ENCODE measurements at regions not wholly inside any gene's neighbourhood (a gene's known extent, or its start where the extent isn't known, plus 50 kb on each side); places are given as distances from the start of the nearest gene placed in this dataset.

GRCh38 chr7:159263430-159263829 lies 118.8 kb upstream of the VIPR2 start:
- DNase-seq (ENCODE audit: low spot score) = no peak

- no peak for DNase-seq (ENCODE audit: low spot score)
Observed at GRCh38 chr7:159253657-159254056, 109.0 kb upstream of the VIPR2 start.

- DNase-seq (ENCODE audit: low spot score) = no peak
Observed at GRCh38 chr7:159250471-159250870, 105.8 kb upstream of the VIPR2 start.

DNA sequence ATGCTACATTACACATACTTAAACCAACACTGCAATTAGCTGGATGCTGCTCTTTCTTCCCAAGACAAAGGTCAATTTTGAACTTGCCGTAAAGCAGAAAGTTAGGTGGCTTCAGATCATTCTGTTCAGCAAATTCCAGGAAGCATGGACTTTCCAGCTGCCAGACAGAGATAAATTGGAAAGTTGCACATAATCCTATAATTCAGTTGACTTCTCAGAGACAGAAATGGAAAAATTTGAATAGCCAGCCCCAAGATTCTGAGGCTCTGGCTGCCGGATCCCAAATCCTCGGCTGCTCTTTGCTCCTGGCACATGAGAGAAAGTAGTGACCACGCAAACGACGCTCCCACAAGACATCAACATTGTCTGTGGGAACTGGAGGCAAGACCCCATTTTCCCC lies 105.0 kb upstream of the VIPR2 start:
- no peak for DNase-seq (ENCODE audit: low spot score)

DNA sequence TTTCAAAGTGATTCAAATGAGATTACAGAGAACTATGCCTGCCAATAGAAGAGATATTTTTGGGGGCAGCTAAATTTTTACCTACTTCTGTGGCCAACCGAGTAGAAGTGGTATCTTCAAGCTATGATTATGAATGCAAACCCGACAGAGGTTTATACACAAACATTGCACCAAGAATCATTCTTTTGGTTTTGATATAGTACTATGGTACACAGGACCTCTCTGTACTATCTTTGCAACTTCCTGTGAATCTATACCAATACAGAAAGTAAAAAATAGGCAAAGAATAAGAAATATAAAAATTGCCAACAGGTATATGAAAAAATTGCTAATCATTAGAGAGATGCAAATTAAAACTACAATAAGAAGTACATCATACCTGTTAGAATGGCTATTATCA lies 103.2 kb upstream of the VIPR2 start:
- no peak for DNase-seq (ENCODE audit: low spot score)

DNA sequence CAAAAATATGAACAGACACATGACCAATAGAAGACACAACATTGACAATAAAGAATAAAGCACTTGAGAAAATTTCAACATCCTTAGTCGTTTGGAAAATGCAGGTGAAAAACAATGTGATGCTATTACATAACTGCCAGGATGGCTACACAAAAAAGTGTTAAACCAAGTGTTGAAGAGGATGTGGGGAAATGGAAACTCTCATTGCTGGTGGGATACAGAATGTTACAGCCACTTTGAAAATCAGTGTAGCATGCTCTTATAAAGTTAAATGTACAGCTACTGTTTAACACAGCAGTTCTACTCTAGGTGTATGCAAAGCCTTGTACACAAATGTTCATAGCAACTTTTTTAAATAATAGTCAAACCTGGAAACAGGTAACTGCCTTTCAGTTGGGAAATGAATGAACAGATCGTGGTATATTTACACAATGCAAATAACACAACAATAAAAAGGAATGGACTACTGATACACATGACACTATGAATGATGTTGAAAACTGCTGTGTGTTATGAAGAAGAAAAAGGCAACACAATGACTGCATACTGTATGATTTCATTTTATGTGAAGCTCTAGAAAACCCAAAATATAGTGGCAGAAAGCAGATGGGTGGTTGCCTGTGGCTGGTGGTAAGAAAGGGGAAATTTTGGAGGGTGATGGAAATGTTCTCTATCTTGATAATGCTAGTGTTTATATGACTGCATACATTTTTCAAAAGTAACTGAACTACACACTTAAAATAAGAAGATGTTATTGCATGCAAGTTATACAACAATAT lies 102.2 kb upstream of the VIPR2 start:
- no peak for DNase-seq (ENCODE audit: low spot score)

DNA sequence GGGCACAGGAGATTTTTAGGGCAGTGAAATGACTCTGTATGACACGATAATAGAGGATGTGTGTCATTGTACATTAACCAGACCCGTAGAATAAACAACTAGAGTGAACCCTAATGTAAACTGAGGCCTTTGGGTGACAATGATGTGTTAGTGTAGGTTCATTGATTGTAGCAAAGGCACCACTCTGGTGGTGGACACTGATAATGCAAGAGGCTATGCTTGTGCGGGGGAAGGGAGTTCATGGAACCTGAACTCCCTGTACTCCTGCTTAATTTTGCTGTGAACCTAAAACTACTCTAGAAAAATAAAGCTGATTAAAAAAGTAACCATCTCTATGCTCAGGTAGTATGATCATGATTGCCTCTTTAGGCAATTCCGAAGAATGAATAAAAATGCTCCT lies 96.3 kb upstream of the VIPR2 start:
- no peak for DNase-seq (ENCODE audit: low spot score)

GRCh38 chr7:159239028-159239427 lies 94.4 kb upstream of the VIPR2 start:
- DNase-seq (ENCODE audit: low spot score) = no peak

DNA sequence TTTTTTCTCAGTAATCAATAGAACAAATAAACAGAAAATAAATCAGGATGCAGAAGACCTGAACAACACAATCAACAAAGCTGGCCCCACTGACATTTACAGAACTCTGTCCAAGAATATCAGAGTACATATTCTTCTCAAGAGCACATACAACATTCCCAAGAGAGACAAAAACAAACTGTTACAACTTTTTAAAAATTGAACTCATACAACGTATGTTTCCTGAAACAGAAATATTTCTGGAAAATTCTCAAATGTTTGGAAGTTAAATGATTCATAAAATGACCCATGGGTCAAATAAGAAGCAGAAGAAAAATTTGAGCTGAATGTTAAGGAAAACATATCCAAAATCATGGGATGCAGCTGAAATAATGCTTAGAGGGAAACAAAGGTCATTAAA lies 93.9 kb upstream of the VIPR2 start:
- no peak for DNase-seq (ENCODE audit: low spot score)

DNA sequence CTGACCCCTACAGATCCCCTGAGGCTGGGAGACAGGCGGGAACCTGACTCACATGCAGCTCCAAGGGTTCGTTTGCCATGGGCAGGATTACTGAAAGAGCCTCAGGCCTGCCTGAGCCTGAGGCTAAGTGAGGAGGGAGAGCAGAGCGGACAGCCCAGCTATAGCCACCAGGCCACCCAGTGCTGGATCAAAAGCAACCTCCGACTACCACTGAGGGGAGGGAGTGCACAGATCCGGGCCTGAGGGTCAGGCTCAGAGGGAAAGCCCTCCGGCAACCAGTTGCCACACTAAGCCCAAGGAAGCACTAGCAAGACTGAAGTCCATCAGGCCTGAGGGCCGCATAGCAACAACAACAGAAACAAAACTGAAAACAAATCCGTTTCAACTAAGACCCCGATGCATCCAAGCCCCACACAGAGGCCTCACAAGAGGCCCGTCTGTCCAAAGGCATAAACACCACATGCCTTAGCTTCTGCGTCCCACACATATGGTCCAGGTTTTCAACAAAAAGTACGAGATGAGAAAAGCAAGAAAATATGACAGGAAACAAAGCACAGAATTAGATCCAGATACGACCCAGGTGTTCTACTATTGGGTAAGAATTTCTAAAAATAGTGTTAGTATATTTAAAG lies 92.5 kb upstream of the VIPR2 start:
- DNase-seq (ENCODE audit: low spot score) = no peak

DNA sequence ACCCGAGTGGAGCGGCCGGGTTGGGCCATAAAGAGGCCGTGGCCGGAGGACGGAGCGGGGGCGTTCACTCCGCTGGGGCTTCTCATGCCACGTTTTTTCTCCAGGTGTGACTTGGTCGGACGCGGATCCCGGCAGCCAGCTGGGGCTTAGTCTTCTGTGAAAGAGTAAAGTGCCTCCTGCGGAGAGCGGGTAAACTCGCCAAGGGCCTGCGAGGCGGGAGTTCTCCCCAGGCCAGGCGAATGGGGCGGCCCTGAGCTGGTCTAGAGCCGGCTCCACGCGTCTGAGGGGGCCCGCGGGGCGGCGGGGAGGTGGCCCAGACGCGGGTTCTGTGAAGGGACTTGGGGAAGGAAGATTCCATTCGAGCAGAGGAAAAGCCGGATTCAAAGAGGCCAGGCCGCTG lies 86.3 kb upstream of the VIPR2 start:
- DNase-seq (ENCODE audit: low spot score) = no peak

- no peak for DNase-seq (ENCODE audit: low spot score)
Observed at GRCh38 chr7:159229683-159230475, 85.2 kb upstream of the VIPR2 start.

DNA sequence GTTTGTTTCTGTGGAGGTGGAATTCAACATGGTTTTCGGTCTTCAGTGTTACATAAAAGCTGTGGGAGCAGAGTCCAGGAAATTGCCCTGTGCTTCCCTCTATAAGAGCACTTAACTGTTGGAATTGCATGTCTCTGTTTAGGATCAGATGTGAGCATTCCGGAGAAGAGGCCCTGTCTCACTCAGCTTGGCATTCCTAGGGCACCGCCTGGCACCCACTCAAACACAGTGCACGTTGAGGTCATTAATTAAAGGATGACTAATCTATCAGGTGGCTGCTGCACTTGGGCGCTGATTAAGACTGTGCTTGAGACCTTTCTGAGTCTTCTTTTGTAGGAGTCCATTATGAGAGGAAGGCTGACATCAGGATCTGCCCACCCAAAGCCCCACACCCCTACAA lies 82.8 kb upstream of the VIPR2 start:
- DNase-seq (ENCODE audit: low spot score) = no peak

GRCh38 chr7:159226011-159226702 lies 81.5 kb upstream of the VIPR2 start:
- DNase-seq (ENCODE audit: low spot score) = no peak

DNA sequence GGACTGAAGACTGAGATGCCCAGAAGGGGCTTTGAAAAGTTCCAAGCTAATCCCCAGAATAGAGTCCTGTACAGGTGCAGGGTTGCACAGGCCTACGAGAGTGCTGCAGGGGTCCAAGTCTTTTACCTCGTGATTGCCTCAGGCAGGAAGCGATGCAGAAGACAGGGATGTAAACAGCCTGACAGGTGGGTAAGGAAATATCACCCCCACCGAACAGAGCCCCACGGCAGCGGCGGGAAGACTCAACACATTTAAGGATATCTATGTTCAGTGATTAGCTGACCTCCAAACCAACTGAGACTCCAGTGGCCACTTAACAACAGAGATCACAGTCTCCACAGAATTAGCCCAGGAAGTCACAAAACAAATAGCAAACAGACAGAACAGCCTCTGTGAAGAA lies 73.9 kb upstream of the VIPR2 start:
- no peak for DNase-seq (ENCODE audit: low spot score)

DNA sequence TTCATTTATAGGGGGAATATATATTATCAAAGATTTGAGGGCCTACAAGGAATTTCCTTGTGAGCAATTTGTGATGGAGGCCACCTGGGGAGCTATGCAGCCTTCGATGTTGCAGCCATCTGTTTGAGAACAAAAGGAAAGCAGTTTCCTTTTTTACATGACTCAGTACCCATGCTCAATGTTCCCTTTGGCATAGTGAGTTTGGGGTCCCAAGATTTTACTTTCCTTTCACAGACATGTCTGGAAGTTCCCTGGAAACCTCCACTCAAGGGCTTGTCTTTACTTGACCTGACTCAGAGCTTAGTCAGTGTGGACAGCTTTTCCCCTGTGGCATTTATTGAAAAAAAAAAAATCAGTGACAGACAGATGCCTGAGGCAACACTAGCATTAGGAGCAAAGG lies 73.5 kb upstream of the VIPR2 start:
- no peak for DNase-seq (ENCODE audit: low spot score)

GRCh38 chr7:159215076-159215475 lies 70.4 kb upstream of the VIPR2 start:
- no peak for DNase-seq (ENCODE audit: low spot score)

DNA sequence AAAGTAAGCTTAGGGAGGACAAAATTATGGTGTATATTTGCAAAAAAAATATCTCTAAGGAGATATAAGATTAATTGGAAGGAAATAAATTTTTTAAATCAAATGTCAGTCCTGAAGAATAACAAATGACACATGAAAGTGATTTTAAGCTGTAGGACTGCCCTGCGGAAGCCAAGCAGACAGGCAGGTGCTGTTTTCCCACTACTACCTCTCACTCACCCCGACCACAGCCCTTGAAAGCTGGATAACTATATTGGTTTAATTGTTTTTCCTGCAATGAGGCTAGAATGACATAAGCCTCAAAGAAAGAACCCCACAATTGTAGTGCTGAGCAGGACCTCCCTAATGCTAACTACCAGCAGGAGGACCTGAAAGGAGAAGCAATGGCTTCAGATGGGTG lies 68.6 kb upstream of the VIPR2 start:
- no peak for DNase-seq (ENCODE audit: low spot score)

GRCh38 chr7:159212226-159212625 lies 67.6 kb upstream of the VIPR2 start:
- no peak for DNase-seq (ENCODE audit: low spot score)

- DNase-seq (ENCODE audit: low spot score) = no peak
Observed at GRCh38 chr7:159211540-159212182, 67.0 kb upstream of the VIPR2 start.

DNA sequence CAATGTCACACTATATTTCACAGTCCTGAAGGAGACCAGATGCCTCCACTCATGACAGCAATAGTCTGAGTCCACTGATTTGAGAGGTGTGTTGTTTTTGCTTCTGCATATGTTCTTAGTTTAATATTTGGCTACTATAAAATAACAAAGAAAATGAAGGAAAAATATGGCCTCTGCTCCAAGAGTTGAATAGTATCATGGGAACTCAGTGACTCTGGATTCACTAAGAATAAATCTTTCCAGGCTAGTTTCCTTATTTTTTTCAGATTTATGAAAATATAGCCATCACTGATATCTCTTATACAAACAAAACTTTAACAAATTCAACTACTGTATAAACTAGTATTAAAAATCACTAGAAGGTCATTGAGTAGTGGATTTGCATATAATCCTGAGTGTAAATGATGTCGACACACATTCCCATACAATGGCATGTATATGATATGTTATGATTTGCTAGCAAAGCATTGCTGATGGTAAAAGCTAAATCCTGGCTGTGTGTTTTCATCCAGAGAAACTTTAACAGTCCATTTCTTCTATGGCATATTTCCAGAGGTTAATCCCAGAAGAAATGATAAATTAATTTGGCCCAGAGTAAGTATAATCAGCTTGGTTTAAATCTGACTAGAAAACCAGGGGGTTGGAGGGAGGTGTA lies 66.0 kb upstream of the VIPR2 start:
- no peak for DNase-seq (ENCODE audit: low spot score)

GRCh38 chr7:159209429-159209828 lies 64.8 kb upstream of the VIPR2 start:
- DNase-seq (ENCODE audit: low spot score) = peak; percentile 4
